ENCODE measurements at regions not wholly inside any gene's neighbourhood (a gene's known extent, or its start where the extent isn't known, plus 50 kb on each side); places are given as distances from the start of the nearest gene placed in this dataset.

GRCh38 chr4:110292994-110293744, 94.8 kb upstream of the ELOVL6 start:
- ChIA-PET CTCF (no interaction called here), POLR2A (no interaction called here)

- CTCF ChIA-PET, result interaction anchor here (1.5 kb wide), 1 partner anchor 10 kb away, joined by 4 read pairs; no protein-coding TSS in a partner anchor
- POLR2A ChIA-PET, result no interaction called here
Measured at GRCh38 chr4:110290511-110290910, 92.1 kb upstream of the ELOVL6 start.

- ChIA-PET POLR2A (no interaction called here), CTCF (interaction anchor here (1.5 kb wide), 1 partner anchor 11 kb away, joined by 4 read pairs; no protein-coding TSS in a partner anchor)
Measured at GRCh38 chr4:110289601-110290100, 91.2 kb upstream of the ELOVL6 start.

GRCh38 chr4:110287130-110287529, 88.7 kb upstream of the ELOVL6 start:
- POLR2A ChIA-PET, result interaction anchor here (0.5 to 0.6 kb wide), 2 partner anchors 198 to 243 kb away, joined by 3 to 4 read pairs; no protein-coding TSS in a partner anchor
- CTCF ChIA-PET, result interaction anchor here (0.6 to 1.0 kb wide), 2 partner anchors 88 to 227 kb away, joined by 3 read pairs; no protein-coding TSS in a partner anchor

- ChIA-PET POLR2A (no interaction called here), CTCF (no interaction called here)
Measured at GRCh38 chr4:110278127-110278526, 79.7 kb upstream of the ELOVL6 start.

GRCh38 chr4:110275871-110276270, 77.5 kb upstream of the ELOVL6 start:
- CTCF ChIA-PET, result no interaction called here
- POLR2A ChIA-PET, result interaction anchor here (0.7 kb wide), 1 partner anchor 77 kb away, joined by 5 read pairs; the partner anchor contains the start of gene ELOVL6

- ChIA-PET CTCF (no interaction called here), POLR2A (no interaction called here)
Measured at GRCh38 chr4:110271986-110272385, 73.6 kb upstream of the ELOVL6 start.

GRCh38 chr4:110270492-110271197, 72.2 kb upstream of the ELOVL6 start:
- ChIA-PET CTCF (no interaction called here), POLR2A (no interaction called here)

- CTCF ChIA-PET, result no interaction called here
- POLR2A ChIA-PET, result no interaction called here
Measured at GRCh38 chr4:110268790-110269189, 70.4 kb upstream of the ELOVL6 start.

GRCh38 chr4:110268352-110268751, 69.9 kb upstream of the ELOVL6 start:
- POLR2A ChIA-PET, result no interaction called here
- CTCF ChIA-PET, result no interaction called here

GRCh38 chr4:110266136-110266535, 67.7 kb upstream of the ELOVL6 start:
- CTCF ChIA-PET, result no interaction called here
- POLR2A ChIA-PET, result no interaction called here

- CTCF ChIA-PET, result no interaction called here
- POLR2A ChIA-PET, result no interaction called here
Measured at GRCh38 chr4:110265001-110265400, 66.6 kb upstream of the ELOVL6 start.

GRCh38 chr4:110260299-110260698, 61.9 kb upstream of the ELOVL6 start:
- ChIA-PET POLR2A (no interaction called here), CTCF (no interaction called here)

- CTCF ChIA-PET, result no interaction called here
- POLR2A ChIA-PET, result no interaction called here
Measured at GRCh38 chr4:110250023-110250387, 51.6 kb upstream of the ELOVL6 start.

GRCh38 chr4:110248831-110249253, 50.4 kb upstream of the ELOVL6 start:
- ChIA-PET POLR2A (no interaction called here), CTCF (no interaction called here)
